ENCODE measurements at regions not wholly inside any gene's neighbourhood (a gene's known extent, or its start where the extent isn't known, plus 50 kb on each side); places are given as distances from the start of the nearest gene placed in this dataset.

DNA sequence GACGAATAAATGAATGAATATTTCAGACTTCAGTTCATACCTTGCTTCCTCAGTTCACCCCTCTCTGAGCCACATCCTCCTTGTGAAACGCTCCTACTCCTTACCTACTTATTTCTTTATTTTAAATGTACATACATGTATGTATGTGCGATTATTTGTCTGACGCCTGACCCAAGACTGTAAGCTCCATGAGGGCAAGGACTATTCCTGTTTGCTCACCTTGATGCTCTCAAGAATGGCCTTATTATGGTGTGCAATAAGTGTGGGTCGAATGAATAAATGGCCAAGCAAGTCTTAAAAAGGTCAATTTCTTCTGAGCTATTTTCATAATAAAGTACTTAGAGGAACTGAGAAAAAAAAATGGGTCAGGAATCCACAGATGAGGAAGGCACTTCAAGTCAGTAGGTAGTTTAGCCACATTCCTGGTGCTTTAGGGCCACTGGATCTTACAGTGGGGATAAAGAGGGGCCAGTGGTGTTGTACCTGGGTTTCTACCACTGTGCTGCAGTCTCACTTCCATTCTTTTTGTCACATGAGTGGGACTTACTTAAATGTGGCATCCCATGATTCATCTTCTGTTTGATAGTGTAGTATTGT, 74.7 kb downstream of the SDC1 start:
- DNase-seq (ENCODE audit: low read depth): no peak

DNA sequence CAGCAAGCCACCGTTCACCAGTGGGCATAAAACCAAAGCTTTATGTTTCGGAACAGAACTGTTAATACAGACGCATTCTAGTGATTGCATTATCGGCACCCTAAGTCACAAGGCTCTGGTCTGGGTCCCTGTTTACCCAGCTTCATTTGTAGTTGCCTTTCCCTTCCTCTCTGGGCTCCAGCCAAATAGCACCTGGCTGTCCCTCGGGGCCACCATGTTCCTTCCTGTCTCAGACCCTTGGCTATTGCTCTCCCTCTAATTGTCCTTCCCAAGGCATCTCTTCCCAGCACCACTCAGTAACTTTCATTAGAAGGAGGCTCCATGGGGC, 75.3 kb downstream of the SDC1 start:
- no peak for DNase-seq (ENCODE audit: low read depth)

DNA sequence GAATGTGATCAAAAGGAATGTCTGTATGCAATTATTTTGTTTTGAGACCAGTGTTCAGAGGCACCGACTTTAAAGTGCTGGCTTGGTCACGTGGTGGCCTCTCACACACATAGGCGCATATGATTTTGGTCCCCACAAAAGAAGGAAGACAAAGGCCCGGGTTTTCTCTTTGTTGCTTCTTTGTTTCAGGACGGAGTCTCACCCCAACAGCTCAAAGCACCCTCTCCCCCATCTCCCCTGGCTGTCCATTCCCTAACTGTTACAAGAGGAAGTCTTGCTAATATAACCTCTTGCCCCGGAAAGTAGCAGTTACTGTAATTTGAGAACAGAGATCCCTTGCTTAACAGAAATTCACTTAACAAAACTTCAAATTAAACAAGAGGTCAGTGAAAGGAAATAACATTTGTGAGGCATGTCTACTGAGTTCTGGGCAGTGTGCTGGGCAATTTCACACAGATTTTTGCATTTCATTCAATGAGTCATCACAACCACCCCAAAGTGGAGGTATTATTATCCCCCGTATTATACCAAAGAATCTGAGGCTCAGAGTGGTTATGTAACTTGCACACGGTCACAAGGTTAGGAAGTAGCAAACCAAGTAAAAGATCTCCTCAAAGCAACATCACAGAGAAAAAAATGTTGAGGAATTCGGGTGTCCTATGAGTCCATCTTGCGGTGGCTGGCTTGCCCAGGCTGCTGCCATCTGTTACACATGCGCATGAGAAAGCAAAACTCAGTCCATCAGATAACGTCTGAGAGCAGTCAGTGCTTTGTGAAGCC, 75.8 kb downstream of the SDC1 start:
- peak; percentile 99 for DNase-seq (ENCODE audit: low read depth)

DNA sequence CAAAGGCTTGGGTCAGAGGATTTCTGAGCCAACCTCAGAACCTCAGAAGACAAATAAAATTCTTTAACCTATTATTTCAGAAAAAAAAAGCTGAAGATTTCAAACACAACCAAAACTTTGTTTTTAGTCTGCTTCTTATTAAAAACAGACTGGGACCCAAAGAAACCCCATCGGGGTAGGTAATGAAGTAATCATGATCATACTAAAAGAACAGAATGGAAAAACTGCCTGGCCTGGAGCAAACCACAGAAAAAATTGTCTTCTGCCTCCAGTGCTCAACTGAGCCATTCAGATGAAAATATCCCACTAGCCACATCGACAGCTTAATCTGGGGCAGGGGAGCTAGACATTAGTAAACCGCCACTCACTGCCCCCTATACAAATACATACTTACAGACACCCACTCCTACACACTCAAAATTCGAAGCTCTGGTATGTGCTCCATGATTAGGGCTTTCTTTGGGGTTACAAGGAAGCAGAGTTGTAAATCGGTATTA, 76.5 kb downstream of the SDC1 start:
- DNase-seq (ENCODE audit: low read depth): no peak

GRCh38 chr2:20147351-20147750, 77.6 kb downstream of the SDC1 start:
- DNase-seq (ENCODE audit: low read depth): no peak

DNA sequence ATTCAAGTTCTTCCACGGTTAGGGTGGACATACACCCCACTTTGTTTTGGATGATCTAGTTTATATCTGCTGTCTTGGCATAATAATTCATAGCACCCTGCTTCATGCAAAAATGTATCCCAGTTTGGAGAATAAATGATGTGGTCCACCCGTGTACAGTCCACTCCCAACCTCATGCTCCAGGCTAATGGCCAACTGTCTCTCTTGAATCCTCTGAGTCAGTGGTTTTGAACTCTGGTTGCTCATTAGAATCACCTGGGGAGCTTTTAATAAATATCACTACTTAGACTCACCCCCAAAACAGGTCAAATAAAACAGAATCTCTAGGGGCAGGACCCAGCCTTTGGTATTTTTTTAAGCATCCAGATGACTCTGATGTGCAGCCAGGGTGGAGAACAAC, 78.5 kb downstream of the SDC1 start:
- no peak for DNase-seq (ENCODE audit: low read depth)

DNA sequence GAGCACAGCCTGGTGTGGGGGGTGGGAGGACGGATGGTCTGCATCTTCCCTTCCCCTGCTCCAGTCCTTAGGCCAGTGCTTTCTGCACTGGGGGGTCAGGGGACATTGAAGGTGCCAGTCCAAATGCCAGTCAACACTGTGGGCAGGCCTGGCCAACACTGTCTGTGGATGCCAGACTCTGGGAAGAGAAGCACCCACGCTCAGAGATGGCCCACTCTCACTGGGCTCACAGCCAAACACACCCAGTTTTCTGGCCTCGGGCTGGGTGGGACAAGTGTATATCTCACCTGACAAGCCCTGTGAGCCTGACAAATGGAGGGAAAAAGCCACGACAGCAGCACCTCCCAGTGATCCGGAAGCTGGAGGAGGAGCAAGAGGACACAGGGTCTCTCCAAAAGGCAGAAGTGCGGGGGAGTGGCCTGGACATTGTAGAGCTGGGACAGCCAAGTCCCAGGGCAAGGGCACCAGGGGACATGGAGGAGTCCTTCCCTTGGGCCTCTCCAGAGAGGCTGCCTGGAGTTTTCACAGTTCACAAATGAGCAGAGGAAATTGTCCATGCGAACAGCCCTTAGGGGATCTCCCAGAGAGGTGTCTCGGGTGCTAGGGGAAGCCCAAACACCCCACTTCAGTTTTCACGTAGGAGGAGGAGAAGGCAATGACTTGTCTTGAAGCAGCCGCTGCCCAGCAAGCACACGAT, 79.3 kb downstream of the SDC1 start:
- DNase-seq (ENCODE audit: low read depth): no peak

- no peak for DNase-seq (ENCODE audit: low read depth)
Observed at GRCh38 chr2:20144861-20145260, 80.1 kb downstream of the SDC1 start.

- no peak for DNase-seq (ENCODE audit: low read depth)
Observed at GRCh38 chr2:20144196-20144595, 80.7 kb downstream of the SDC1 start.

DNA sequence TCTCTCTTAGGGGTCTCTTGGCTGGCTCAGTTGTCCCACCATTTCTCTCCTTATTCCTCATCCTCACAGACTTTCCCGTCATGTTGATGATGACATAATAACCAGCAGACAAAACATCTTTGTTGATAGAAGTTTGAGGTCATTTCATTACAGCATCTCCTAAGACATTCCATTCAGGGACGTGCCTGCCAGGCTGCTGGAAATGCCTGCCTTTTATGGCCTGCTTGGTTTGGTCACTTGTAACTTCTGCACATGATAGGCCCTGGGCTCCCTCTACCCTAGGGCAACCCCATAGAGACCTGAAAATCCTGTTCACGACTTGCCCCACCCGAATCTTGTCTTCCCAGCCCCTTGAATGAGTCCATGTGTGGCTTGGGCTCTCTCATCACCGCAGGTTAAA, 81.7 kb downstream of the SDC1 start:
- DNase-seq (ENCODE audit: low read depth): peak; percentile 68

- no peak for DNase-seq (ENCODE audit: low read depth)
Observed at GRCh38 chr2:20141806-20142205, 83.1 kb downstream of the SDC1 start.

GRCh38 chr2:20141056-20141762, 83.7 kb downstream of the SDC1 start:
- DNase-seq (ENCODE audit: low read depth): peak; percentile 96

DNA sequence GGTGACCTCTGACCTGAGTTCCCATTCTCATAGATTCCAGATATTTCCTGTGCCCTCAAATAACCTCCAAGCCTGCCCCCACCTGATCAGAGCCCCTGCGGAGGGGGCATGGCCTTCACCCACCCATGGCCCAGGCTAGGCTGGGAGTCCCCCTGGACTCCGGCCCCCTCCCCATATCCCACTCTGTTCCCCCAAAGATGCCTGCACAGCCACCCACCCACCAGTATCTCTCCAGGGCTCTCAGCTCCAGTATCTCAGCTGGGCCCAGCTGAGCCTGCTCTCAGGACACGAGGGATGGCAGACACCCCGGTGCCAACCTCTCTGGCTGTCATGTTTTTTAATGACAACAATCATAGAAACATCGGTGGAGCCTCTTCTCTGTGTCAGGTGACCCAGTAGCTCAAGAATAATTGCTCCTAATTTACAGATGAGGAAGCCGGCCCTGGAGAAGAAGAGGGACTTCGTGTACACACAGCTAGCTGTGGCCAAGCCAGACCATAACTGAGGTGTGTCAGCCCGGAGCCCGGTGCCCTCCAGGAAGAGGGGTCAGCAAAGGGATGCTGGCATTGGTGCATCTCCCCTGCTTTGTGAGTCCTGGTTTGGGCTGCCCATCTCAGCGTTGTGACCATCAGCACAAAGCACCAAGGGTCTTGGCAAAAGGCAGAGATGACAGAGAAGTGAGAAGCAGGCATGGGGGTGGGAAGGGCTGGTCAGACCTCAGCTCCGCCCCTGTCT, 84.4 kb downstream of the SDC1 start:
- DNase-seq (ENCODE audit: low read depth): no peak

GRCh38 chr2:20139407-20140172, 85.3 kb downstream of the SDC1 start:
- DNase-seq (ENCODE audit: low read depth): no peak

DNA sequence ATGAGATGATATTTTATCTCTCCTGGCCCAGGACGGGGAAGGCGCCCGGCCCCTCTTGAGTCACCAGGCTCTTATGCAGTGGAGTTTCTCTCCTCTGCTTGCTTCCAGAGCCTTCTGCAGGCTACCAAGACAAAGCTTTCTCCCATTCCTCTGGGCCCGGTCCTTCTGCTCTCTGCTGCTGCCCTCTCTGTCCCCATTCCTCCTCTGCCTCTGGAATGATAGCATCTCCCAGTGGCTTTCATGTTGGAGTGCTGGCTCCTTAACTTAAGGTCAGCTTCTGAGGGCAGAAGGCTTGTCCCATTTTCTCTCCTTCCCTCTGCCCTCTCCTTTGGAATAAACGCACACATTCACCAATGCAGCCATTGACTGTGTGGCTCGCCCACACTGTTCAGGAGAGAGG, 86.2 kb downstream of the SDC1 start:
- DNase-seq (ENCODE audit: low read depth): no peak

DNA sequence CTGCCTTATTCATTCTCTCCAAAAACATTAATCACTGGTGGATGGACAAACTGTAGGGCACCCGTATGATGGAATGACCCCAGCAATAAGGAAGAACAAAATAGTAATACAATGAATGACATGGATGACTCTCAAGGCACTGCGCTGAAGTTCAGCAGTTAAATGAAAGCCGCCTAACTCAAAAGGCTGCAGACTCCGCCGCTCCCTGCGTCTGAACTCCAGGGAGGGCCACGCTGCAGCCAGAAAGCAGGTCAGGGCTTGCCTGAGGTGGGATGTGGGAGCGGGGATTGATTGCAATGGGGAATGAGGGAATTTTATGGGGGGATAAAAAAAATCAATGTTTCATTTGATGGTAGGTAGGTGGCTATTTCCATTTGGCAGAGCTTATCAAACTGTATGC, 86.5 kb upstream of the LAPTM4A start:
- DNase-seq (ENCODE audit: low read depth): no peak

DNA sequence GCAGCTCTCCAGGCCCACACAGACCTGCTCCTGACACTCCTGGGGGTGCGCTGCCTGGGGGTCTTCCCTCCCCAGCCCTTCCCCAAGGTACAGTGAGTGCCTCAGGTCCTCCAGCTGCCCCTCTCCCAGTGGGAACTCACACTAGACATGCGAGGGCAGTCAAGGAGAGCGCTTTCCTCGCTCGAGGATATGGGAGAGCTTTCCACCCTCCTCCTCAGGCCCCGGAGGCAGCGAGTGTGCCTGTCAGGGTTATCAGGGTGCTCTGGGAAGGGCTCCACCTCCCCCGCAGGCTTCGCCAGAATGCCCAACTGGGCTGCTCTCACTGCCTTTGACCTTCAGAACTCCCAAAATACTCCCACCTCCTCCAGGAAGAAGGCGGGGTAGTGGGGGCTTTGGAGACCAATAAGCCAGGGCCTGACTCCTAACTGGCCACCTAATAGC, 85.7 kb upstream of the LAPTM4A start:
- no peak for DNase-seq (ENCODE audit: low read depth)

DNA sequence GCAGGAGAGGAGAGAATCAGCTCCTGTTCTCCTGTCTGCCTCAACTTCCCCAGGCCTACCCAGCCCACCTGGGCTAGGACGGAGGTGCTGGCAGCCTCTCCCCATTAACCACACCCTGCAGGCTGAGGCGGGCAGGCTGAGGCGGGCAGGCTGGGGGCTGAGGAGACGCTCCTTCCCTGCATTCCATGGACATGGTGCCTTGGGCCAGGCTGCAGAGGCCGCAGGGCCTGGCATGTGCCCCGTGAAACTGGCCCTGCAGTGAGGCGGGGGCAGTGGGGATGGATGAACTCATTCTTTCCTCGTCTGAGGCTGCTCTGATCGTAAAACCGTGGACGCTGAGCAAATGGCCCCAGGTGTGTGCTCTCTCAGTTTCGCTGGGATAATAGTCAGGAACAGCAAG, 84.7 kb upstream of the LAPTM4A start:
- no peak for DNase-seq (ENCODE audit: low read depth)

DNA sequence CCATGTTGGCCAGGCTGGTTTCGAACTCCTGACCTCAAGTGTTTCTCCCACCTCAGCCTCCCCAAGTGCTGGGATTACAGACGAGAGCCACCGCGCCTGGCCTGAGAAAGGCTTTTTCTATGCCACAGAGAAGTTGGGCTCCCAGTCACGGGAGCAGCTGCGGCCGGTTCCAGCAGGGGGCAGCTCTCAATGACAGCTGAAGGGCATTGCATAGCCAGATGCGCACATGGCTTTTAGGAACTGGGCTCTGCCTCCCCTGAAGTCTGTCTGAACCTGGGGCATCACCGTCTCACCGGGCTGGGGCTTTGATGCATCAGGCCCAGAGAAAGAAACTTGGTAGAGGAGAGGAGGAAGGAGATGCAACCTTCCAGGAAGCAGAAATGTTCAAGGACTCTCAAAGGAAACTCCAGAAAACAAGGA, 84.2 kb upstream of the LAPTM4A start:
- peak; percentile 52 for DNase-seq (ENCODE audit: low read depth)

DNA sequence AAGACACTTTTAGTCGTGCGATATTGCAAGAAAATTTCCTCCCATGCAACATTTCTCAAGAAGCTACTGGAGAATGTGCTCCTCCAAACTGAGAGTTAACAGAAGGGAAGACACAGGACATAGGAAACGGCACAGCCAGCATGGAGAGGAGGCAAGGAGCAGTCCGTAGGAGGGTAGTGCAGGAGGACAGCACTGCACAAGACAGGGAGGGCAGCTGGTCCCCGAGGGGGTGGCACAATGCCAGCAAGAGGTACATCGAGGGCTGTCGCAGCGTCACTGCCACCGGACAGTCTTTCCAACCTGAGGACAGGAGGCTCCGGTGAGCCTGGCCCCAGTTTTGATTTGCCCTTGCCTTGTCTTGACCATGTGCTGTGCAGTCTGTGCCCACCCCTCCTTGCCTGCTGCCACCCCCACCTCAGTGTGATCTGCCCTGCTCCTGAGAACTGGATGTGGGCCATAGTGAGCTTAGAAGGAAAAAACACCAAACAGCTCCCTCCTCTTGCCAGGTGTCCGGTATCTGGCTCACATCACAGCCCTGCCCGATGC, 81.6 kb upstream of the LAPTM4A start:
- no peak for DNase-seq (ENCODE audit: low read depth)

Measured in iris pigment epithelial cell (primary cell).